ENCODE measurements at regions not wholly inside any gene's neighbourhood (a gene's known extent, or its start where the extent isn't known, plus 50 kb on each side); places are given as distances from the start of the nearest gene placed in this dataset.
"Not testable (repeated sequence)": the region's sequence is repeated elsewhere in the genome, so short reads cannot be mapped to it uniquely, and the experiment has no call there.

DNA sequence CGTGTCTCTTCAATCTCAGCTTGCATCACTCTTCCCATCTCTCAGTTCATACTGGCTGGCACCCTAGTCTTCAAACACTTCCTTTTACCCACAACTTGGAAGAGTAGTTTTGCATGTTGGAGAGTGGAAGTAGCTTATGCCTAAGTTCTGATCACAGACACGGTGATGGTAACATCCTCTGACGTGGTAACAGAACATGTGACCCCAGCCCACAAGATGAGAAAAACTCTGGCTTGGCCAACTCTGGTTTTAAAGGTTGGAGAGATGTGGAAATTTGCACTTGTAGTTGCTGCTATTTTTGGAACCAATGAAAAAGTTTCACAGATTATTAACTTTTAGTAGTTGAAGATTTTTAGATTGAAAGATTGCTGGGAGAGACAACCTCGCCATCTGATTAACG lies 155.4 kb upstream of the SLC35G4 start:
- DNase-seq = no peak

DNA sequence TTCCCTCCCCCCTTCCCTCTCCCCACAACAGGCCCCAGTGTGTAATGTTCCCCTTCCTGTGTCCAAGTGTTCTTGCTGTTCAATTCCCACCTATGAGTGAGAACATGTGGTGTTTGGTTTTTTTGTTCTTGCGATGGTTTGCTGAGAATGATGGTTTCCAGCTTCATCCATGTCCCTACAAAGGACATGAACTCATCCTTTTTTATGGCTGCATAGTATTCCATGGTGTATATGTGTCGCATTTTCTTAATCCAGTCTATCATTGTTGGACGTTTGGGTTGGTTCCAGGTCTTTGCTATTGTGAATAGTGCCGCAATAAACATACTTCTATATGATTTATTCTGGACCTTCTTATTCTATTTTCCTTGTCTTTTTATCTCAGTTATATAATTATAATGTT lies 165.2 kb upstream of the SLC35G4 start:
- DNase-seq = not testable (repeated sequence)

DNA sequence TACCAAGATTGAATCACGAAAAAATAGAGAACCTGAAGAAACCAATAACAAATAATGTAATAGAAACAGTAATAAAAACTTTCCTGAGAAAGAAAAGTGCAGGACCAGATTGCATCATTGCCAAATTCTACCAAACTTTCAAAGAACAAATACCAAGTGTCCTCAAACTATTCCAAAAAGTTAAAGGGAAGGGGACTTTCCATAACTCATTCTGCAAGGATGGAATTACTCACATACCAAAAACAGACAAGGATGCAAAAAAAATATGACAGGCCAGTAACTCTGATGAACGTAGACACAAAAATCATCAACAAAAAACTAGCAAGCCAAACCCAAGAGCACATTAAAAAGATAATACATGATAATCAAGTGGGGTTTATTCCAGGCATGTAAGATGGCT lies 172.3 kb upstream of the SLC35G4 start:
- DNase-seq = no peak

DNA sequence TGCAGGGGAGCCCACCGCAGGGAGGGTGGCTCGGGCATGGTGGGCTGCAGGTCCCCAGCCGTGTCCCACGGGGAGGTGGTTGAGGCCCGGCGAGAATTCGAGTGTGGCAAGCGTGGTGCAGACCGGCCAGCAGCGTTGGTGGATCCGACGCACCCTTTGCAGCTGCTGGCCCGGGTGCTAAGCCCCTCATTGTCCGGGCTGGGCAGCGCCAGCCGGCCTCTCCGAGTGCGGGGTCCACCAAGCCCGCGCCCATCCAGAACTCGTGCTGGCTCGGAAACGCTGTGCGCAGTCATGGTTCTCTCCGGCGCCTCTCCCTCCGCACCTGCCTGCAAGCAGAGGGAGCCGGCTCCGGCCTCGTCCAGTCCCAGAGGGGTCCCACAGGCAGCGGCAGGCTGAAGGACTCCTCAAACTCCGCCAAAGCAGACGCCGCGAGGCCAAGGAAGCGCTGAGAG lies 177.0 kb upstream of the SLC35G4 start:
- DNase-seq = no peak

DNA sequence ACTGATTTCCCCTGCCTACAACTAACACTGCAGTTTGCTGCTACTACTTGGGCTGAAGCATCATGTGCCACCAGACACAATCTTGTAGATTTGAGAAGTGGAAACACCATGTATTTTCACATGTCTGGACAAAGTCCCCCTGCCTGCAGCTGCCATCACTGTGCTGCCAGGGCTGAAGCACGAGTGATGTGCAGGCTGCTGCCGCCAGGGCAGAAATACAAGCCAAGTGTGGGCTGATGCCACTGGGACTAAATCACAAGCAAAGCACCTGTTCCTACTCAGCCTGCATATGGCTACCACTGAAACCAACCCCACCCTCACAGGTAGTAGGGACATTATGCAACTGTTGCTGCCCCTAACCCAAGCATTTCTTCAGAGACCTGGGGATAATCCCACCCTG lies 179.5 kb upstream of the SLC35G4 start:
- no peak for DNase-seq

DNA sequence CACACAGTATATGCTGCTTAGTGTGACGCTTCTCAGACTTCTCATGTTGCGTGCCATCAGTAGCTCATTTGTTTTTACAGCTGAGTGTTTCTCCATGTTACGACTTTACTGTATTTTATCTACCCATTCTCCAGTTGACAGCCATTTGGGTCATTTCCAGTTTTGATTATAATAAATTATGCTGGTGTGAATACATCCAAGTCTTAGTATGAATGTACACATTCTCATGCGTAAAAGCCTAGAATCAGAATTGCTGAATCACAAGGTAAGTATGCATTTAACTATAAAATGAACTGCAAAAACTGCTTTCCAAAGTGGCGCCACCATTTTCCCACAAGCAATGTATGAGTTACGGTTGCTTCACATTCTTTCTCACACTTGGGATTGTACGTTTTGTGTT lies 184.2 kb upstream of the SLC35G4 start:
- no peak for DNase-seq

DNA sequence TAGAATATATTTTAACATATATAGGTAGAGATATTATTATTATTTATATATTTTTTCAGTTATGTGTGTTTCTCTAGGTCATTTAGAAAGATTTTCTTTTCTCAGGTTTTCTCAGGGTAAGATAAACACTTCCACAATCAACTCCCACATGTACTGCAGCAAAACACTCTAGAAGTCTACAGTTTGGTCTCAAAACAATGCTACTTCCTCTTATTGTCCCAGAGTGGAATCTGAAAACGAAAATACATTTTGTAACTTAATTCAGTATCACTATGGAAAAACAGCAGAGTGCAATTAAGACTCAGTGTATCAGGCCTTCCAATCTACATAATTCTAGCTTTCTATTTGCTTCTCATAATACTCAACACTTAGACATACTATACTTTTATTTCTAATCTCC lies 190.1 kb upstream of the SLC35G4 start:
- no peak for DNase-seq

DNA sequence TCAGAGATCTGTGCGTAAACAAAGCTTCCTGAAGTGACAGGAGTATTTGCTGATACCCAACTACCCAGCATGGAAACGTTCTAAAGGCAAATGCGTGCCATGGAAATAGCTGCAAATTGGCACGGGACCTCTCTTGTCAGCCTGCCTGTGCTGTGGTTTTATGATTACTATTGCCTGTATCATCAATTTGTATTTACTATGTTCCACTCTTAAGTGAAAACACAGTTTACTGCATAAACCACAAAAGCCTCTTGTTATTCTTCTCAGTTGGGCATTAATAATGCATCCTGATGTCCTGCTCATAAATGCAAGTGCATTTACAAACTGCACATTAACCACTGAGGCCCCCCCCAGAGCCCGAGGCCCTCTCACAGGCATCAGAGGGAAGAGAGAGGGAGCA lies 196.6 kb upstream of the SLC35G4 start:
- no peak for DNase-seq

DNA sequence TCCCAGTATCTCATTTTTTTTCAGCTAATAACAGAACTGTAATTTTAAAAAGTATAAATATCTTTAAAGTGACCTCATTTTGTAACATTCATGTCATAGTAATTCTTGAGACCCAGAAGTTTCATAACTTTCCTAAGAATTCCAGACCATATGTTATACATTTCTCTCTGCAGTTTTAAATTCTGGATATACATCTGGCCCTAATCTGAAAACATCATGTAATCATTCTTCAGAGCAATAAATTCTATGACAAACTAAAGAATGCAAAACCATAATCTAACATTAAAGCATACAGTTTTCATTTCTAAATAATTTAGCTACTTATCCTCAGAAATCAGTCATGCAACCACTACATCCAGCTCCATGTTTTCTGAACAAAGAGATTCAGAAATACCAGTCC lies 198.3 kb upstream of the SLC35G4 start:
- DNase-seq = peak; percentile 57

DNA sequence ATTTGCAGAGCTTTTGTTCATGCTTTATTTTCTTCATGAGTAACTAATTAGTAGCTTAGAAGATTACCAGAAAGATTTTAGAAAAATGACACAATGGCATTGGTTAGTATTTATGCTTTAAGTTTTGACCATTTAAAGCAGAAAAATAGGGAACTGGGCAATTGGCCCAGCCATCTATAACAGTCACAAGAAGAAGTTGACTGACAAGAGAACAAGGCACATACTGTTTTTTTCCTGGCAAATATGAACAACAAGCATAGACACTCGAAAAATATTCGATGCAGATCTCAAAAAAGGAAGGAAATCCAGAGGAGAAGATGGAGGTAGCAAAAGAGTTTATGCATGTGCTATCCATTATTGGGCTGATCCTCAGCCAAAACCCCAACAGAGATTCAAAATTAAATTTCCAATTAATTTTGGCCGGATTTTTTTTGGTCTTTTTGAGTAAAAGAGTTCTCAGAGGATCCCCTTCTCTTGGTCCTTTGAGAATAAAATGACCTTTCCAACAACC lies 200.8 kb upstream of the SLC35G4 start:
- no peak for DNase-seq

DNA sequence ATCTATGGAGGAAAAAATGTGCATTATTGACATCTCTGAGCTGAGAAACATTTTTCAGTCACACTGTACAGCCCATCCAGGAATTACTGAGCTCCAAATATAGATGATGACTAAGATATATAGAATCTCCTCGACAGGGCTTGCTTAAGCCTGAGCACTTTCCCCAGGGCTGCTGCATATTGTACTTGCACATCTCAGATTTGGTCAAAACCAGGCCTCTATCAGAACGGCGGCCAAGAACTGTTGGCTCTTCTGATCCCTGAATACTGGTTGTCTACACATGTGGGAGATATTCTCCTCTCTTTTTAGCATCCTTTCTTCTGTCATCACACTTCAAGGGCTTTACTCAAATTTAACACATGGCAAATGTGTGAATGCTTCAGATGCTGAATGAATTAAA lies 201.5 kb upstream of the SLC35G4 start:
- peak; percentile 74 for DNase-seq

DNA sequence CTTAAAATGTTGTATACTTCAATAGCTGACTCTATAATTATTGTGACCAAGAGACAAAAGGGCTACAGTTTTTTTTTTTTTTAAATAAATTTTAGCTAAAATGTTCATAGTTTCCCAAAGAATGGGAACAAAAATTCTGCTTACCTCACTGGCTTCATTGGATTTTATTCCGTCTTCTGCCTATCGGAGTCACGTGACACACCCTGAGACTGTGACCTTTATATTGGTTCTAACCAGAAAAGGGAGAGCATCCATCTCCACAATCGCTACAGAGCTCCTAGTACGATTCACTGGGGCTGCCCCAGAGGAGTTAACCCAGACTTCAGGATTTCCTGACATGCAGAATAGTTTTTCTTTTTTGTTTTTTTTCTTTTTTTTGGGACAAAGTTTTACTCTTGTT lies 203.6 kb upstream of the SLC35G4 start:
- no peak for DNase-seq

DNA sequence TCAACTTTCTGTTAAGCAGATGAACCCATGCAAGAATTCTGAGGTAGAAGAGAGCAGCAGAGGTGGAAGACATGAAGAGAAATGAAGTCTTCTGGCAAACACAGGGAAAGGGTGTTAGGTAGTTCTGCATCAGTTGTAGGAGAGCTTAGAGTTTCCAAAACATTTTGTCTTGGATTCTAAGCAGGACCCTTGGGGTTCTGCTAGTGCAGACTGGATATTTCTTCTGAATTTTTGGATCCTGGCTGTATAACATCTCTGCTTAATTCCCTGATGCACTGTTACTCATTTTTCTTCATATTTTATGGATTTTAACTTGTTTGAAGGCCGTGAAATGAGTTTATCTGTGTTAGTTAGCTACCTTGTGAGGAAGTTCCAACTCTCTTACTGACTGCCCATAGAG lies 208.7 kb upstream of the SLC35G4 start:
- DNase-seq = no peak

DNA sequence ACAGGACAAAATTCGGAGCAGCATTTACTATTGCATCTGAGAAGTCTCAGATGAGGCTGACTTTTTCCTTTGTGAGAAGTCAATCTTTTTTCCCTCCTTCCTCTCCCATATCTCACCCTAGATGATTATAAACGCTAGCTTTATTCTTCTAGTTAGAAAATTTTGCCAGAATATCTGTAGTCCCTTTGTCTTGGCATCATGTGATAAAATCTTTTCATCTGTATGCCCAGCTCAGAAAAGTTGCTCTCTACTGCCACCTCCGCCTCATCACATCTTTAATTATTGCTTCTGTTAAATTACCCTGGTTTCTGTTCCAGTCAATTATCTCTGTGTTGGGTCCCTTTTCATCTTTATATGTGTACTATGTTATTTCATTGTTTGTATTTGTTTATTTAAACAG lies 210.8 kb upstream of the SLC35G4 start:
- peak; percentile 22 for DNase-seq

DNA sequence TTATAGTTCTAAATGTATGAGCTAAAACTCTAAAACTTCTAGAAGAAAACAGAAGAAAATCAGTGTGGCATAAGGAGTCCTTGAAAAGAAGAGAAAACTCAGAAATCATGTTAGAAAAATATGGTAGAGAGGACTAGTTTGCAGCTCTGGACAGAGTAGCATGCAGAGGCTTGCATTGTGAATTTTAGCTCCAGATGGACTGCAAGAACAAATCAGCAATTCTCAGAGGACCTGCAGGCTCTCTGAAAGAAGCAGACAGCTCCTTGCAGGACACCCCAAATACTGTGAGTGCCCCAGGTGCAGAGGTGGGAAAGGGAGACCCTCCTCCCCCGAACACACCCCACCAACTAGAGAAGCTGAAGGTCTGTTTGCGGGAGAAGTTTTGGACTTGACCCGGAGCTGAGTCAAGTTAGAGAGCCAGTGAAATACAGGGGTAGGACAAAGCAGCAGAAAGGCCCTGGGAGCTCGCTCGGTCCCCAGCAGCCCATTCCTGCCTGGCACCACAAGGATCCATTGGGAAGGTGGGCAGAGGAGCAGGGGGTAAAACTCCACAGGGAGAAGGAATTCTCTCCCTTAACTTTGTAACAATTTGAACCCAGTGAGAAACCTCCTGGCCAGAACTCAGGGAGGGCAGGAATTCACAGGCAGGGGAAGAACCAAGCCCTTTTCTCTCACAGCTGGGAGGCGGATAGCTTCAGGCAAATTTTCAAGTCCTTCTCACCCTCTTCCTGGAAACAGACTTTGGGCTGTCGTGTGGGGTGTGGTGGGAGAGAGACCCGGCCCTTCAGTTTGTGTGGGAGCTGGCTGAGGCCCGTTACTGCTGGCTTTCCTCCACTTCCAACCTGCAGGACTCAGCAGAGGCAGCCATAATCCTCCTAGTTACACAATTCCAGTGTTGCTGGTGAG lies 216.2 kb upstream of the SLC35G4 start:
- no peak for DNase-seq

DNA sequence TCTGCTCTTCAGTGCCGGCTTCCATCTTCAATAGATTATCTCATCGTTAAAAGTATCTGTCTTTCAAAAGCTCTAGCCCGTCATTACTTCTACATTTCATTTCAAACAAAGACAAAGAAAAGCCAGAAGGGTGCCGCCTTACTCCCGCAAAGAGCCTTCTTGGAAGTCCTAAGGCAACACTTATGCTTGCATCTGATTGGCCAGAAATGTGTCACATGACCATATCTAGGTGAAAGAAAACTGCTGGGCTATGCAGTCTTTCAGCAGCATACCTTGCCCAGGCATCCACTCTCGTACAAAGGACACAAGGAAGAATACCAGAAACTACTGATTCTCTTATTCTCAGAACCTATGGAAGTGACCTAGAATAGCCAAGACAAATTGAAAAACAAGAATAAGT lies 217.1 kb upstream of the SLC35G4 start:
- no peak for DNase-seq

DNA sequence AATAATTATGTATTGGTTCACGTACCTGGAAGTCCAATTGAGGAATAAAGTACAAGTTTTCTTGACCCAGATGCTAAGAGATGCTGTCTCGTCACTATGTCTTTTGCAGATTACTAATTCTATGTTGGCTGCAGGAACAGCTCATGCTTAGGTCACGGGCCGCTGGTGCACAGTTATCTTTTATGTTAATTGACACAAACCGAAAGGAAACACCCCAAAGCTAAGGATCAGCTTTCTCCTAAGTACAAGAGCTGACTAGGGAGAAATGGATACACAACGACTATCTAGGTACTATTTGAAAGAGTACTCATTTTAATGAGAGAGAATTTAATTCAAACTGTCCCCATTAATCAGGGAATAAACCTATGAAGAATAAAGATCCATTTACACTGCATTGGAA lies 217.7 kb upstream of the SLC35G4 start:
- peak; percentile 15 for DNase-seq

DNA sequence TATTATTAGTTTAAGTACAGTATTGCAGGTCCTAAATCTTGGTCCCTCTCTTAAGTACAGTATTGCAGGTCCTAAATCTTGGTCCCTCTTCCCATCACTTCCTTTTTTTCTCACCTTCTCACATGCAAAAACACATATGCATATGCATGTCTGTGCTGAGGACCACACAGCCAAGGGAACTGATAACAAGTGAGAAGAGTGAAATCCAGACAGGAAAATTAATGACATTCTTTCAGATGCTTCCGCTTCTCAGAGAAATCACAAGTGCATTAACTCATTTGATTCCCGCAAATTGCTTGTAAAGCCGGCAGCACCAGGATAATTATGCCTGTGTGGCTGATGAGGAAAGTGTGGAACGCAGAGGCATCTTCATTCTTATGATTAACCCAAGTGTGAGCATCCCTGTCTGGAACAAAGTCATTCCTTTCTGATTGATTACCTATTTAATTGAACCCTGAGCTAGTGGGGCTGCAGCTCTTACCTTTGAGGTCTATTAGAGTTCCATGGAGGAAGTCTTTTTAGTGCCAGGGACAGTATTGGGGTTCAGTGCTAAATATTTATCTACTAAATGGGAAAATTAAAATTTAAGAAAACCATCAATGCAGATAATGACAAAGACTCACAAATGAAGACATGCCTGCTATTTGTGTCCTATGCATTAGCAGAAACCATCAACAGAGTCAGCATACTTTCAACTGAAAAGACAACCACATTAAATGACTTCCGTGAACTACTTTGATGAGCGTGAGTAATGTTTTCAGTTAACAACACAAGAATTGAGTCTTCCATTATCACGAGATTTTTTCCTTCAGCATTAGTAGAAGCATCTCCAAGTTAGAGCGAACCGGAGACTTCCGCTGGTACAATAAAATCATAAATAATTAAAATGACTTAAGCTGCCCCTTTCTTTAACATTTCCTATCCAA lies 220.4 kb upstream of the SLC35G4 start:
- DNase-seq = no peak

DNA sequence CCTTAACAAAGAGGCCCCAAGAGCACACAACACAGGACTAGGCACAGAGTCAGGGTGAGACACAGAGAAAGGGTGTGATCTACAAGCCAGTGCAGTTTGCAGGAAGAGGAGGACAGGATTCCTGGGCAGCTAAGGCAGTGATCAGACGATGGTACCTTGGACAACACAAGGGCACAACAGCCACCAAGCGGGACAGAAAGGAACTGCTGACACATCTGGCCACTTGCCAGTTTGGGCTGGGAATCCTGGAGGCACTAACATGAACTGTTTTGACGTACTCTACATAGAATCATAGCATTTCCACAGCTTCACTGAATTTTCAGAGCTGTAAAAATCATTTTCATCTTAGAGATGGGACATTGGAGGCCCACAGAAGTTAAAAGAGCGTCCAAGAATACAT lies 221.5 kb upstream of the SLC35G4 start:
- DNase-seq = peak; percentile 39

DNA sequence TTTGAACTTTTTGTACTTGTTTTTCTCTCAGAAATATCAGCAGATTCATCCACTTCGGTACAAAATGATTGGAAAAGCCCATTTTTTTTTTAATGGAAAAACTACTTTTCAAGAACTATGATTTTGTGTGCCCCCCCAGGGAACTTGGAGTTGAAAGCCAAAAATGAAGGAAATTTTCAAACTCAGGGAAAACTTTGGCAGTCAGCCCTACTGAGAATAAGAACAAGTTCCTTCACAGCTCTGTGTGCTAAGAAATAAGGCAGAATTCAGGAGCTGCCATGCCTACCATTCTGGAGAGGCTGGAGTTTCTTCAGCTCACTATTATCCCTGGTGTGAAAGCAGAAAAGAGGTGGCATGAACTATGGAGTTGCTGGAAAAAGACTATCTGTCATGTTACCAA lies 226.0 kb upstream of the SLC35G4 start:
- no peak for DNase-seq

DNA sequence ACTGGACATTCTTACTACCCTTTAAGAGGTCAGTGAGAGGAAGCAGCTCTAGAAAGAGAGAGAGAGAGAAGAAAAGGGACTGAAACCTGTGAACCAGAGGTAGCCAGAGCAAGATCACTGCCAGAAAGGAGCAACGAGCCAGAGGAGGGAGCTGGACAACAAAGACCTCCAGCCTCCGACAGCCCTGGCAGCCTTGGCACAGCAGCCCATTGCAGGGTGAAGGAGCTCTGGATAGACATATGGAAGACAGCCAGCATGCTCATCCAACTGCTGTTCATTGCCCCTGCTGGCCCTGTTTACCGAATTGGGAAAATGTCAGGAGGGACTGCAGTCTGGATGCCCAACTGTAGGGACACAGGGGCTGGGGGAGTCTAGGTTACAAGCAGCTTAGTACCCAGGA lies 228.4 kb upstream of the SLC35G4 start:
- no peak for DNase-seq

DNA sequence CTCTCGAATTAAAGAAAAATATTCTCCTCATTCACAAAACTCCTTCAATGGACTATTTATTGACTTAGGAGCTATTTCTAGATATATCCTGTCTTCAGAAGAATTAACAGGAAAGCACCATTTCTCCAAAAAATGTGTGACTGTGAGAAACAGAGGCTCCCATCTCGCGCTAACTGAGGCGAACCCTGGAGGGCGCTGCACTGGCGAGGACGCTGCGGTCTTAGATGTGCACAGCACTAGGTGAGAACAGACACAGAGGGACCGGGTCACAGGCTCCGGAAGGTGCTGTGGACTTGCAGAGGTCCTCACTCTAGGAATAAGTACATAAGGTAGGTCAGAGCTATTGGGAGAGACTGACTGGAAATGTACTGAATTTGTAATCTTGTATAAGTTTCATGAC lies 229.7 kb upstream of the SLC35G4 start:
- DNase-seq = no peak

DNA sequence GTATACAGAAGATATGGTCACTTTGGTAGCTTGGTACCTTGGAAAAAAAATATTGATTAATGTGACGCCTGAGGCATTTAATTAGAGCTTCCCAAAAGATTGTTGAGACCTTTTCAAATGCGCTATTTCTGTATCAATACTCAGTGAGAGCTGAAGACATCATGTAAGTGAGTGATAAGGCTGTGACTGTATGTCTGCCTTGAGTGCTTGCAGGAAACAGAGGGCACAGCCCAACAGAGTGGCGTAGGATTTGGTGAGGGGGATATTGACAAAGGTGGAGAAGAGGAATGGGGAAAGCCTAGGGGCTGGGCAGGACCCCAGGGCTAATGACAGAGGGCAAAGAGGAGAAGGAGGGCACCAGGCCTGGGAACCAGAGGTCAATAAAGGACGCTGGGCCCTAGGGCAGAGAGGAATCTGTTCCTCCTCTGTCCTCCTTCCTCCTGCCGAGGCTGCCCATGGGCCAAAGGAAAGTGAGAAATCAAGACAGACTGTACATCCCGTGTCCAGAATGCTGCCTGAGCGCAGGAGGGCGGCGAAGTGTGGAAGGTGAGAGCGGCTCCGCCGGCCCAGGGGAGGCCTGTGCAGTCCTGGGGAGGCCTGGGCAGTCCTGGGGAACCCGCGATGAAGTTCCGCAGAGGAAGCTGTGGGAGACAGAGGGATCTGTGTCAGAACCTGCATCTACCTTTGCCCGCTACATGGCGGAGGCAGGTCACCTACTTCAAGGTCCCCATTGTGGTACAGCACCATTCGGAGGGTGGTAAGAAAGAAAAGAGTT lies 228.6 kb upstream of the PIEZO2 start:
- no peak for DNase-seq
